Stomach (tissue), 8 donors: ENCODE measurements at regions not wholly inside any gene's neighbourhood (a gene's known extent, or its start where the extent isn't known, plus 50 kb on each side); places are given as distances from the start of the nearest gene placed in this dataset.

Experiments used
- DNase-seq, 2 donors: peaks; one replicate each; pipeline versions ENCODE4 v3.0.0 to v3.0.0-alpha.2; 2013 to 2019
- H3K27ac ChIP-seq, 5 donors: fragments of 200-600 bp in 4 of 5; sonication (generic) in 4 of 5; one replicate each; pipeline ENCODE4 v1.5.1; 2013 to 2019; ENCODE audit warnings: mild to moderate bottlenecking in 1 of 5, moderate library complexity in 1 of 5
- H3K27me3 ChIP-seq, 3 donors: fragments of 200-600 bp; sonication (generic); one replicate each; pipeline ENCODE4 v1.5.1; 2017 to 2019; ENCODE audit warnings: mixed run types in 1 of 3
- H3K36me3 ChIP-seq, 4 donors: fragments of 200-600 bp; sonication (generic); 1 replicate in 3 of 4; 2 replicates in 1 of 4; pipeline ENCODE4 v1.5.1; 2016 to 2019
- H3K4me1 ChIP-seq, 4 donors: fragments of 200-600 bp; sonication (generic); one replicate each; pipeline ENCODE4 v1.5.1; 2016 to 2019
- H3K4me3 ChIP-seq, 4 donors: fragments of 200-600 bp; sonication (generic) in 3 of 4; one replicate each; pipeline ENCODE4 v1.5.1; 2016 to 2019; ENCODE audit warnings: mild to moderate bottlenecking in 1 of 4
- H3K9me3 ChIP-seq, 4 donors: fragments of 200-600 bp; sonication (generic); one replicate each; pipeline ENCODE4 v1.5.1; 2016 to 2019
- EP300 ChIP-seq: sonication (generic); formaldehyde crosslinking; IDR thresholded peaks from one replicate; pipeline ENCODE4 v1.6.1; 2017; ENCODE audit warnings: antibody characterized with exemption
- POLR2A ChIP-seq, 4 donors: fragments of 450-650 bp; IDR thresholded peaks; one replicate each; pipeline ENCODE4 v1.6.1; 2016; ENCODE audit warnings: antibody characterized with exemption in 4 of 4, control low read depth in 2 of 4, mild to moderate bottlenecking in 1 of 4, moderate library complexity in 1 of 4
- POLR2AphosphoS5 ChIP-seq, 3 donors: sonication (generic); formaldehyde crosslinking; IDR thresholded peaks; one replicate each; pipeline ENCODE4 v1.6.1; 2016; ENCODE audit warnings: antibody characterized with exemption in 3 of 3
- WGBS, 5 donors: extraction: QIAGEN DNeasy Blood & Tissue Kit in 3 of 5; methylation state at CpG; one replicate each; pipeline versions ENCODE4 v1.1.5 to v1.1.7; 2013 to 2018; 5-methylcytosine and 5-hydroxymethylcytosine counted together
- intact Hi-C: fragments of 100-400 bp; cut with DNase I; formaldehyde crosslinking; loops from one replicate; pipeline ENCODE4 v1.15.1; 2023; ENCODE audit warnings: low total_unique reads
- TF ChIP-seq, protein P1 (sequence below), 7 experiments: fragments of 450-650 bp in 4 of 7; fragments of 200-600 bp in 3 of 7; sonication (generic) in 3 of 7; IDR thresholded peaks; one replicate each; pipeline ENCODE4 v1.5.1; 2016 to 2019; ENCODE audit warnings: antibody characterized with exemption in 7 of 7, control low read depth in 2 of 7, mild to moderate bottlenecking in 1 of 7
- donor health status: healthy with polysubstance abuse.
- donor health status: Bipolar disorder and iron deficiency.
- donor health status: healthy.

DNA sequence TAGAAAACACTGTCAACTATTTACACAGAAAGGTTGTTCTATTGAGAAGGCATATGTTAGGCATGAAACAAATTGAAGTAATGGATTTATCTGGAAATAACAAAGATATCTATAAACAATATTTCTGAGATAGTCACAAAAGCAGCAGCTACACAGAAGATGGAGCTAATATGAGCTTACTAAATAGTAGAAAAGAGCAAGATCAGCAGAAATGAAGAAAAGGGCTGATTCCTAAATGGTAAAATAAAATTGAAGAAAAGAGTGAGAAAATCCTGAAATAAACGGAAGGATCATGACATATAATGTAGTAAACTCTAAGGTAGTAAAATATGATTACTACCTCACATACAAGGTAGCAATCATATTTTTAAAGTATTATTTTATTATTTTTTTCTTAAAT, 1263.9 kb downstream of the FSCB start:
- Histone ChIP-seq H3K9me3 (peaks cover 0 to 8% (median 0%) of the 10 kb centered on the region in 4 donors), H3K27me3 (no peaks in the 10 kb centered on the region), H3K4me3 (no peak overlapping the region), H3K36me3 (no peaks in the 10 kb centered on the region), H3K4me1 (no peaks in the 10 kb centered on the region), H3K27ac (no peak overlapping the region)
- TF ChIP-seq, protein P1, sequence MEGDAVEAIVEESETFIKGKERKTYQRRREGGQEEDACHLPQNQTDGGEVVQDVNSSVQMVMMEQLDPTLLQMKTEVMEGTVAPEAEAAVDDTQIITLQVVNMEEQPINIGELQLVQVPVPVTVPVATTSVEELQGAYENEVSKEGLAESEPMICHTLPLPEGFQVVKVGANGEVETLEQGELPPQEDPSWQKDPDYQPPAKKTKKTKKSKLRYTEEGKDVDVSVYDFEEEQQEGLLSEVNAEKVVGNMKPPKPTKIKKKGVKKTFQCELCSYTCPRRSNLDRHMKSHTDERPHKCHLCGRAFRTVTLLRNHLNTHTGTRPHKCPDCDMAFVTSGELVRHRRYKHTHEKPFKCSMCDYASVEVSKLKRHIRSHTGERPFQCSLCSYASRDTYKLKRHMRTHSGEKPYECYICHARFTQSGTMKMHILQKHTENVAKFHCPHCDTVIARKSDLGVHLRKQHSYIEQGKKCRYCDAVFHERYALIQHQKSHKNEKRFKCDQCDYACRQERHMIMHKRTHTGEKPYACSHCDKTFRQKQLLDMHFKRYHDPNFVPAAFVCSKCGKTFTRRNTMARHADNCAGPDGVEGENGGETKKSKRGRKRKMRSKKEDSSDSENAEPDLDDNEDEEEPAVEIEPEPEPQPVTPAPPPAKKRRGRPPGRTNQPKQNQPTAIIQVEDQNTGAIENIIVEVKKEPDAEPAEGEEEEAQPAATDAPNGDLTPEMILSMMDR (IDR thresholded peaks at IDR 0.05): no peak
- TF ChIP-seq EP300 (no peak), POLR2AphosphoS5 (IDR thresholded peaks at IDR 0.05) (no peak), POLR2A (IDR thresholded peaks at IDR 0.05) (no peak)
- 91 to 100% (median 96%) methylated on average over 1 of the region's 1 CpG for WGBS, 5 donors
- no peak for DNase-seq
- intact Hi-C loops: no loop called here

DNA sequence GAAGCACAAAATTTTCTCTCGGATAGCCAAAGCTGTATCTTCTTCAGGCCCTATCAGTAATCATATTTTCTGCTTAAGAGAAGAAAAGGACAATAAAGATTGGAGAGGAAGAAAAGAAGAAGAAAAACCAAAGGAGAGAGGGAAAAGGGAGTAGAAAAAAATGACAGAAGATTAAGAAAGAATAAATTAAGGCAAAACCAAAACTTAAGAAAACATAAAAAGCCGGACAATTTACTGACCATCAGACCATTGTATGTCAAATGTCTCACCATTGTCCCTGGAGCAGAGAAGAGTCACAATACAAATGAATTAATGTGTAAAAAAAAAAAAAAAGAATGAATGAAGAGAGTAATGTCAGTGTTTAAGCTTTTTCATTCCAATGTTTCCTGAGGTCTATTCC, 1274.8 kb downstream of the FSCB start:
- DNase-seq: no peak
- no peak overlapping the region for H3K4me3 ChIP-seq
- H3K4me1 ChIP-seq: no peaks in the 10 kb centered on the region
- peaks cover 0 to 17% (median 10%) of the 10 kb centered on the region in 4 donors for H3K9me3 ChIP-seq
- no peaks in the 10 kb centered on the region for H3K27me3 ChIP-seq
- WGBS, 5 donors: 87 to 95% (median 93%) methylated on average over 2 of the region's 2 CpGs
- H3K36me3 ChIP-seq: no peaks in the 10 kb centered on the region
- no peak overlapping the region for H3K27ac ChIP-seq
- TF ChIP-seq POLR2A (IDR thresholded peaks at IDR 0.05): no peak
- TF ChIP-seq, protein P1 (IDR thresholded peaks at IDR 0.05): no peak
- TF ChIP-seq EP300: no peak
- no peak for TF ChIP-seq POLR2AphosphoS5 (IDR thresholded peaks at IDR 0.05)
- intact Hi-C loops: no loop called here

DNA sequence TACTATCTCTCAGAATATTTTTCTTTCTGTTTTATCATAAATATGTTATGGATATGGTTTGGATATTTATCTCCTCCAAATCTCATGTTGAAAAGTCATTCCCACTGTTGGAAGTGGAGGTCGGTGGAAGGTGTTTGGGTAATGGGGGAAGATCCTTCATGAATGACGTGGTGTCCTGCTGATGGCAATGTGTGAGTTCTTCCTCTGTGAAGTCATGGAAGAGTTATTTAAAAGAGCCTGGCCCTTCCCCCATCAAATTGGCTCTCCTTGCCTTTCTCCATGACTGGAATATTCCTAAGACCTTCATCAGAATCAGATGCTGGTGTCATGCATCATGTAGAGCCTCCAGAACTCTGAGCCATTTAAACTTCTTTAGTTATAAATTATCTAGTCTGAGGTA, 1291.6 kb downstream of the FSCB start:
- 73 to 85% (median 80%) methylated on average over 2 of the region's 2 CpGs for WGBS, 5 donors
- intact Hi-C loops: no loop called here
- H3K9me3 ChIP-seq: peaks cover 0 to 10% (median 5%) of the 10 kb centered on the region in 4 donors

DNA sequence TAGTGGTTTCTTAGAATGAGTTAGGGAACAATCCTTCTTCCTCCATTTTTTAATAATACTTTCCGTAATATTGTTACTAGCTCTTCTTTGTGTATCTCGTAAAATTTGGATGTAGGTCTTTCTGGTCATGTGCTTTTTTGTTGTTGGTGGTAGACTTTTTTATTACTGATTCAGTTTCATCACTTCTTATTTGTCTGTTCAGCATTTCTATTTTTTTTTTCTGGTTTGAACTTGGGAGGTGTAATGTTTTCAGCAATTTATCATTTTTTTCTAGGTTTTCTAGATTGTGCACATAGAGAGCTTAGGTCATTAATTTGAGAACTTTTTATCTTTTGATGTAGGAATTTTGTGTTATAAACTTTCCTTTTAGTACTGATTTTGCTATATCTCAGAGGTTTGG, 1299.9 kb downstream of the FSCB start:
- no peak overlapping the region for H3K4me3 ChIP-seq
- no peaks in the 10 kb centered on the region for H3K4me1 ChIP-seq
- peaks cover 0 to 13% (median 0%) of the 10 kb centered on the region in 4 donors for H3K9me3 ChIP-seq
- TF ChIP-seq EP300 (no peak), POLR2A (IDR thresholded peaks at IDR 0.05) (no peak), POLR2AphosphoS5 (IDR thresholded peaks at IDR 0.05) (no peak)
- TF ChIP-seq, protein P1 (IDR thresholded peaks at IDR 0.05): no peak
- H3K27me3 ChIP-seq: no peaks in the 10 kb centered on the region
- intact Hi-C loops: no loop called here
- WGBS, 5 donors: 86 to 93% (median 90%) methylated on average over 2 of the region's 2 CpGs
- no peak overlapping the region for H3K27ac ChIP-seq
- DNase-seq: no peak
- H3K36me3 ChIP-seq: no peaks in the 10 kb centered on the region

More for the DNA sequence above, 1291.6 kb downstream of the FSCB start:
- Histone ChIP-seq H3K4me3 (no peak overlapping the region), H3K36me3 (no peaks in the 10 kb centered on the region), H3K4me1 (no peaks in the 10 kb centered on the region), H3K27me3 (no peaks in the 10 kb centered on the region), H3K27ac (no peak overlapping the region)
- no peak for DNase-seq
- TF ChIP-seq POLR2A (IDR thresholded peaks at IDR 0.05): no peak
- TF ChIP-seq, protein P1 (IDR thresholded peaks at IDR 0.05): no peak
- no peak for TF ChIP-seq EP300
- TF ChIP-seq POLR2AphosphoS5 (IDR thresholded peaks at IDR 0.05): no peak
